ENCODE measurements at regions not wholly inside any gene's neighbourhood (a gene's known extent, or its start where the extent isn't known, plus 50 kb on each side); places are given as distances from the start of the nearest gene placed in this dataset.

DNA sequence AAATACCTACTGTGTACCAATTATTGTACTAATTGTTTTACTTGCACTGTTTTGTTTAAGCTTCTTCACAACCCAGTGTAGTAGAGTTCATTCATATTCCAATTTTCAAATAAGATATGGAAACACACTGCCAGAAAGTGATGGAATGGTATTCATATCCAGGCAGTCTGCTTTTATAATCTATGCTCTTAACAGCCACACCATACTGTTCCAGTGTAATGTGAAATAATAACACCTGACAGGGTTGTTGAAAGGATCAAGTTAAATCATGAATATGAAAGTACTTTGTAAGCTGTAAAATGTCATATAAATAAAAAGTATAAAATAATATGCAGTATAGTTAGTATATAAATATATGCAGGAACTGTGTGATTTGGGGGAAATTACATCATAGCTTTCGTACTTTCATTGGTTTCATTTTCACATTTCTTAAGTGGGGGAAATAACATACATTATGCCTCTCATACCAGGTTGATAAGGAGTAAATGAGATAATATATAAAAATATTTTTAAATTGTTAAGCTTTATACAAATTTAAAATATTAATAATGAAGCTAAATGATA is 230.8 kb downstream of the TANC2 start:
- H3K27ac ChIP-seq (ENCODE audit: low read length) = no peak overlapping the region
- ATAC-seq (no peak), DNase-seq (no peak)
- no peaks in the 10 kb centered on the region for H3K79me2 ChIP-seq (ENCODE audit: low read length)
- no peak overlapping the region for H2AFZ ChIP-seq (ENCODE audit: low read length)
- H3F3A ChIP-seq (ENCODE audit: low read length, unreplicated experiment) = no peaks in the 10 kb centered on the region
- no peak overlapping the region for H3K4me2 ChIP-seq (ENCODE audit: low read length)
- H3K9me2 ChIP-seq (replicated peaks; ENCODE audit: low read length) = no peaks in the 10 kb centered on the region
- no peaks in the 10 kb centered on the region for H3K9me3 ChIP-seq (ENCODE audit: low read length)
- no peak overlapping the region for H3K9ac ChIP-seq (ENCODE audit: low read length)
- no peak overlapping the region for H3K4me3 ChIP-seq (ENCODE audit: low read length)
- CTCF ChIA-PET = no interaction called here
- POLR2A ChIA-PET (ENCODE audit: unreplicated experiment) = interaction anchor here (0.6 kb wide), 1 partner anchor 68 kb away, joined by 3 read pairs; no protein-coding TSS in a partner anchor
- H3K4me1 ChIP-seq (ENCODE audit: insufficient read depth, low read length) = no peaks in the 10 kb centered on the region
- peaks cover 11% of the 10 kb centered on the region; the same call in 1 of the 2 replicates for H3K36me3 ChIP-seq (ENCODE audit: low read depth, low read length)
- H3K27me3 ChIP-seq (ENCODE audit: low read length) = no peaks in the 10 kb centered on the region
- TF ChIP-seq EZH2phosphoT487 (IDR thresholded peaks at IDR 0.05; ENCODE audit: borderline replicate concordance, low read length) (no peak), EZH2 (IDR thresholded peaks at IDR 0.05; ENCODE audit: low read length, unreplicated experiment) (no peak)
- TF ChIP-seq, protein P1, sequence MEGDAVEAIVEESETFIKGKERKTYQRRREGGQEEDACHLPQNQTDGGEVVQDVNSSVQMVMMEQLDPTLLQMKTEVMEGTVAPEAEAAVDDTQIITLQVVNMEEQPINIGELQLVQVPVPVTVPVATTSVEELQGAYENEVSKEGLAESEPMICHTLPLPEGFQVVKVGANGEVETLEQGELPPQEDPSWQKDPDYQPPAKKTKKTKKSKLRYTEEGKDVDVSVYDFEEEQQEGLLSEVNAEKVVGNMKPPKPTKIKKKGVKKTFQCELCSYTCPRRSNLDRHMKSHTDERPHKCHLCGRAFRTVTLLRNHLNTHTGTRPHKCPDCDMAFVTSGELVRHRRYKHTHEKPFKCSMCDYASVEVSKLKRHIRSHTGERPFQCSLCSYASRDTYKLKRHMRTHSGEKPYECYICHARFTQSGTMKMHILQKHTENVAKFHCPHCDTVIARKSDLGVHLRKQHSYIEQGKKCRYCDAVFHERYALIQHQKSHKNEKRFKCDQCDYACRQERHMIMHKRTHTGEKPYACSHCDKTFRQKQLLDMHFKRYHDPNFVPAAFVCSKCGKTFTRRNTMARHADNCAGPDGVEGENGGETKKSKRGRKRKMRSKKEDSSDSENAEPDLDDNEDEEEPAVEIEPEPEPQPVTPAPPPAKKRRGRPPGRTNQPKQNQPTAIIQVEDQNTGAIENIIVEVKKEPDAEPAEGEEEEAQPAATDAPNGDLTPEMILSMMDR (conservative IDR thresholded peaks at IDR 0.05; ENCODE audit: low read depth, low read length) = no peak
- BruUV-seq (replicated peaks) = no TSS peak
- no peaks in the 10 kb centered on the region for H4K20me1 ChIP-seq (ENCODE audit: low read length)
- intact Hi-C loops (cut with micrococcal nuclease) = no loop called here

DNA sequence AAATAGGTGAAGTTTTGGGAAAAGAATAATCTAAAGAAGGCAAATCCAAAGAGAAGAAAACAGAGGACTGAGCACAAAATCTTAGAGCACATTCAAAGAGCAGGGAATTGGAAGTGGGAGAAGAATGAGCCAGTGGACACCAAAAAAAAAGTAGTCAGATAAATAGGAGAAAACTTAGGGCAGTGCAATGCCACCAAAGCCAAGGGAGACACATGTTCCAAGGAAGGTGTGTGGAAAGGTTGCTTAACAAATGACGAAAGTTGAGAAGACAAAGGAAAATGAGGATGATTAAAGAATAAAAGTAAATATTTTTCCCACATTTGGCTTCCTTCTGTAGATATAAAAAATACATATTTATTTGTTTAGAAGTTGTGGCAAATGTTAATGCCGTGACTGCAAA is 237.6 kb downstream of the TANC2 start:
- ATAC-seq = no peak
- no peaks in the 10 kb centered on the region for H3K79me2 ChIP-seq (ENCODE audit: low read length)
- no peak overlapping the region for H3K9ac ChIP-seq (ENCODE audit: low read length)
- intact Hi-C loops (cut with micrococcal nuclease) = no loop called here
- H3K4me2 ChIP-seq (ENCODE audit: low read length) = no peak overlapping the region
- no peaks in the 10 kb centered on the region for H3K9me2 ChIP-seq (replicated peaks; ENCODE audit: low read length)
- TSS peak; percentile 7 for BruUV-seq (replicated peaks)
- H3K36me3 ChIP-seq (ENCODE audit: low read depth, low read length) = peaks cover 20% of the 10 kb centered on the region
- H3K9me3 ChIP-seq (ENCODE audit: low read length) = 0 out of 2 replicates have a peak, but pooled peaks cover 3% of the 10 kb centered on the region
- no peak overlapping the region for H3K4me3 ChIP-seq (ENCODE audit: low read length)
- no peak overlapping the region for H3K27ac ChIP-seq (ENCODE audit: low read length)
- H3K27me3 ChIP-seq (ENCODE audit: low read length) = no peaks in the 10 kb centered on the region
- DNase-seq = no peak
- H2AFZ ChIP-seq (ENCODE audit: low read length) = no peak overlapping the region
- TF ChIP-seq, protein P1 (conservative IDR thresholded peaks at IDR 0.05; ENCODE audit: low read depth, low read length) = no peak
- no peak for TF ChIP-seq EZH2phosphoT487 (IDR thresholded peaks at IDR 0.05; ENCODE audit: borderline replicate concordance, low read length)
- no peak for TF ChIP-seq EZH2 (IDR thresholded peaks at IDR 0.05; ENCODE audit: low read length, unreplicated experiment)
- H3K4me1 ChIP-seq (ENCODE audit: insufficient read depth, low read length) = no peaks in the 10 kb centered on the region
- no peaks in the 10 kb centered on the region for H4K20me1 ChIP-seq (ENCODE audit: low read length)
- ChIA-PET CTCF (no interaction called here), POLR2A (ENCODE audit: unreplicated experiment) (no interaction called here)
- no peaks in the 10 kb centered on the region for H3F3A ChIP-seq (ENCODE audit: low read length, unreplicated experiment)

DNA sequence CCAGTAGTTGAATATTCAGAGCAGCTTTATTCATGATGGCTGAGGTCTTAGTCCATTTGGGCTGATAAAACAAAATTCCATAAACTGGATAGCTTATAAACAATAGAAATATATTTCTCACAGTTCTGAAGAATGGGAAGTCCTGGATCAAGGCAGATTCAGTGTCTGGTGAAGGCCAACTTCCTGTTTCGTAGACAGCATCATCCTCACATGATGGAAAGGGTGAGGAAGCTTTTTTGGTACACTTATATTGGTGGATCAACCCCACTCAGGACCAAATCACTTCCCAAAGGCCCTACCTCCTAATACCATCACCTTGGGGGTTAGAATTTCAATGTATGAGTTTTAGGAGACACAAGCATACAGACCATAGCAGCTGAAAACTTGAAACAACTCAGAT is 224.2 kb downstream of the CYB561 start:
- ChIA-PET POLR2A (ENCODE audit: unreplicated experiment) (no interaction called here), CTCF (no interaction called here)
- no peak overlapping the region for H2AFZ ChIP-seq (ENCODE audit: low read length)
- no peaks in the 10 kb centered on the region for H3F3A ChIP-seq (ENCODE audit: low read length, unreplicated experiment)
- no peaks in the 10 kb centered on the region for H3K4me1 ChIP-seq (ENCODE audit: insufficient read depth, low read length)
- no peaks in the 10 kb centered on the region for H3K36me3 ChIP-seq (ENCODE audit: low read depth, low read length)
- H3K4me3 ChIP-seq (ENCODE audit: low read length) = no peak overlapping the region
- H4K20me1 ChIP-seq (ENCODE audit: low read length) = no peaks in the 10 kb centered on the region
- H3K9ac ChIP-seq (ENCODE audit: low read length) = no peak overlapping the region
- no TSS peak for BruUV-seq (replicated peaks)
- H3K27me3 ChIP-seq (ENCODE audit: low read length) = no peaks in the 10 kb centered on the region
- no peaks in the 10 kb centered on the region for H3K79me2 ChIP-seq (ENCODE audit: low read length)
- DNase-seq = no peak
- H3K9me3 ChIP-seq (ENCODE audit: low read length) = no peaks in the 10 kb centered on the region
- no peak overlapping the region for H3K4me2 ChIP-seq (ENCODE audit: low read length)
- H3K27ac ChIP-seq (ENCODE audit: low read length) = no peak overlapping the region
- no peak for ATAC-seq
- TF ChIP-seq, protein P1 (conservative IDR thresholded peaks at IDR 0.05; ENCODE audit: low read depth, low read length) = no peak
- TF ChIP-seq EZH2phosphoT487 (IDR thresholded peaks at IDR 0.05; ENCODE audit: borderline replicate concordance, low read length) (no peak), EZH2 (IDR thresholded peaks at IDR 0.05; ENCODE audit: low read length, unreplicated experiment) (no peak)
- no peaks in the 10 kb centered on the region for H3K9me2 ChIP-seq (replicated peaks; ENCODE audit: low read length)
- intact Hi-C loops (cut with micrococcal nuclease) = no loop called here

All from PC-3 (cell line).